GM18909 (cell line): ENCODE measurements at regions not wholly inside any gene's neighbourhood (a gene's known extent, or its start where the extent isn't known, plus 50 kb on each side); places are given as distances from the start of the nearest gene placed in this dataset.
"Not testable (repeated sequence)": the region's sequence is repeated elsewhere in the genome, so short reads cannot be mapped to it uniquely, and the experiment has no call there.

ENCODE experiments used
- ATAC-seq: cut with Tn5 transposase; IDR thresholded peaks from one replicate; pipeline ENCODE4 v1.9.1; 2021; ENCODE audit warnings: mild to moderate bottlenecking; ENCODE audit not compliant: unreplicated experiment, poor library complexity

DNA sequence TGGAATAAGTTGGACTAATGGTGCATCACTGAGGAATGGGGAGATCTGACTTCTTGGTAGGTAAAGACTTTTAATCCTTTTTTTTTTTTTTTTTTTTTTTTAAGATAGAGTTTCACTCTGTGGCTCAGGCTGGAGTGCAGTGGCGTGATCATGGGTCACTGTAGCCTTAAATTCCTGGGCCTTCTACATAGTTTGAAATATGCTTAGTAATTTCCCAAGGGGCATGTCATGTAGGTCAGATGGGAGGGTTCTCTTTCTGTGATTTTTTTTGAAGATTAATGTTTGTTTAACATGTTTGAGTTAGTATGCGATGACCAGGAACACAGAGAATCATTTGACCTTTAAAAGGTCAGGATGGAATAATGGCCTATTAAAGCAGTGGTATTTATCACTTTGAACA, 129.1 kb downstream of the S1PR1 start:
- ATAC-seq = no peak

DNA sequence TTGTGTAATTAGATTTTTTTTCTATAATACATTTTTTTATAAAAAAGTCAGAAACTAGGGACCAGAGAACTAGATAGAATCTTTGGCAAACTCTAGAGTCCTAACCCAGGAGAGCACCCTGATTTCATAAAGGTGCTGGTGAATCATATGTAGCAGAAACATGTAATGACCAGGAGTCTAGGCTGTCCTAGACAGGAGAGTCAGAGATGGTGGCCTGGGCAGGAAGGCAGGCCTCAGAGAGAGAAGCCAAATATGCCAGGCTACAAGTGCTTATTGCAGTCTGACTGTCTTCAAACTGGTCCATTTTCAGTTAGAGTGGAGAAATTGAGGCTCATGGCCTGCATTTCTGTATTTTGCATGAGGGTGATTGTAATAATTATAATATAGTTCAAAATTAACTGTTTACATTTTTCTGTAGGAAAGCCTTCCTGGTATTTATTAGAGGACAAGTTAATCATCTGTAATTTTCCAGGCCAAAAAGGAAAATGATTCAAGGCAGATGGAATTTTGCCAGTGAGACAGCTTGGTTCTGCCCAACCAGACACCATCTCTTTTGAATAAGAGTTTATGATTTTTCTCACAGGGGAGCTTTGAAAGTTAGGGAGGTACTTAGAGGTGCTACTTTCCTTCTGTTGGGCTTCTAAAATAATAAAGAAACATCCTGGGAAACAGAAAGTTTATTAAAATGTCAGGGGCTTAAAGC, 129.8 kb downstream of the S1PR1 start:
- no peak for ATAC-seq

DNA sequence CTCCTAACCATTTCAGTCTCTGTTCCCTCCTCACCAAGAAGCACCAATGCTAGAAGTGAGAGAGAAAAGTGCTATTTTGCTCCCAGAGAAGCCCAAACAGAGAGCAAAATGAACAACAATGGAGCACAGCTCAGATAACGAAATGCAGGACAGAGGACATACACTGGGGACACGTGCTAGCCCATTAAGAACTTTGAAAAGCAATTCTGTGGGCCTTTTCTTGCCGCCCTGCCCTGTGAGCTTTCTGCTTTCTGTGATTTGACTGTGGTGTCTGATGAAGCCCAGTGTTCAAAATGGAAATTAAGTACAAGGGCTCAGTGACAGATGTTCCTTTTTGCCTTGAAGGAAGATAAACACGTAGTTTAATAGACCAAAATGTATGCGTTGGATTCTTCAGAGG, 130.8 kb downstream of the S1PR1 start:
- ATAC-seq = no peak

DNA sequence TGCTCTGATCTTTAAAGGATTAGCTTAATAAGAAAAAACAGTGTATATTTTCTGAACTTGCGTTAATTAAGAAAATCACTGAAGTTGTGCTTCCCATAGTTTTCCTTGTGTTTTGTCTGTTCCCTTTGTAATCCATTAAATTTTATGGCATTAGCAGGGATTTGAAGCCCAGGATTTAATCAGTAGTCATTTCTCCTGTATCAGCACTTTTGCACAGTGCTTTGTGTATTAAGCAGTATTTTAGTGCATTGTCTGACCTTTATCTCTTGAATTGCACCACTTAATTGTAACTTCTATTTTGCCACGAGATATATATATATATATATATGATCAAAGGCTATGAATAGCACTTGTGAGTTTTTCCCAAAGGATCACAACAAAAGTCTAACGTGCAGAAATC, 133.7 kb downstream of the S1PR1 start:
- ATAC-seq = no peak

DNA sequence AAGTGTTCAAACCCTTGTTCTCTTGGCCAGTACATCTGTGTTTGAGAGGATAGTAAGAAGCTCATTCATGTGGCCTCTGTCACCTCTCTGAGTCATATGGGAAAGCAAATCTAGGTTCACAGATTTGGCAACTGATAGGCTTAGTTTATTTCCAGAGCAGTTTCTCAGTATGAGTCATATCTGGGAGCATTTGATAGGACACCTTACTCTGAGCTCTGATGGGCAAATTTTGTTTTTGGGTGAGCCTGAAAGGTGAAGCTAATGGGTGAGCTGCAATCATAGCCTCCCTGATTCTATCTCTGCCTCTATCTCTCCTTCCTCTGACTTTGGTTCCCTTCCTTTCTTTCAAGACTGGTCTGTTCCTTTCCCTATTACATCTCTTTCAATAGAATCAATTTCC, 134.4 kb downstream of the S1PR1 start:
- ATAC-seq = peak; percentile 99

DNA sequence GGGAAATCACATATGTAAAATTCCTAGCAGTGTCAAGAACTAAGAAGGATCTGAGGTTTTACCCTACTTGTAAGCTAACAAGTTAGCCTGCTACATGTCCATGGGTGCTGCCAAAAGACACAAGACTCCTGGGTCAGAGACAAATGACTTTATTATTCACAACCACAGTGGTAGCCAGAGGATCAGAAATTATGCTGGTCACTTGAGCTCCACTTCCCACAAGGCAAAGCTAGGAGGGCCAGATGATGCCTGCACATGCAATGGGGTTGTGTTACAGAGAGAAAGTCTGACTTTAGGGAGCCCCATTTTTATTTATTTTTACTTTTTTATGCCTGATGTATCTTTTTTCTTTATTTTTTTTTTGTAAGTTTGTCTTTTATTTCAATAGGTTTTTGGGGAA, 136.8 kb downstream of the S1PR1 start:
- ATAC-seq = no peak

DNA sequence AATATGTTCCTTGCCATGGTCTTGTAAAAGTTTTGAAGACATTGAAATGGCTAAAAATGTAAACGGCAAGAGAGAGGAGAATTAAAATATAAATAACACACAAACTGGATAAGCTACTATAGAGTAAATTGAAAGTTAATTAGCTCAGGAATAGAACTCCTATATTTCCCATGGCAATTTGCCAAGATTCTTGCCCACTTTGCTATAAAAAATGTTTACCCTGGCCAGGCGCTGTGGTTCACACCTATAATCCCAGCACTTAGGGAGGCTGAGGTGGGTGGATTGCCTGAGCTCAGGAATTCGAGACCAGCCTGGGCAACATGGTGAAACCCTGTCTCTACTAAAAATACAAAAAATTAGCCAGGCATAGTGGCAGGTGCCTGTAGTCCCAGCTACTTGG, 138.6 kb downstream of the S1PR1 start:
- not testable (repeated sequence) for ATAC-seq

DNA sequence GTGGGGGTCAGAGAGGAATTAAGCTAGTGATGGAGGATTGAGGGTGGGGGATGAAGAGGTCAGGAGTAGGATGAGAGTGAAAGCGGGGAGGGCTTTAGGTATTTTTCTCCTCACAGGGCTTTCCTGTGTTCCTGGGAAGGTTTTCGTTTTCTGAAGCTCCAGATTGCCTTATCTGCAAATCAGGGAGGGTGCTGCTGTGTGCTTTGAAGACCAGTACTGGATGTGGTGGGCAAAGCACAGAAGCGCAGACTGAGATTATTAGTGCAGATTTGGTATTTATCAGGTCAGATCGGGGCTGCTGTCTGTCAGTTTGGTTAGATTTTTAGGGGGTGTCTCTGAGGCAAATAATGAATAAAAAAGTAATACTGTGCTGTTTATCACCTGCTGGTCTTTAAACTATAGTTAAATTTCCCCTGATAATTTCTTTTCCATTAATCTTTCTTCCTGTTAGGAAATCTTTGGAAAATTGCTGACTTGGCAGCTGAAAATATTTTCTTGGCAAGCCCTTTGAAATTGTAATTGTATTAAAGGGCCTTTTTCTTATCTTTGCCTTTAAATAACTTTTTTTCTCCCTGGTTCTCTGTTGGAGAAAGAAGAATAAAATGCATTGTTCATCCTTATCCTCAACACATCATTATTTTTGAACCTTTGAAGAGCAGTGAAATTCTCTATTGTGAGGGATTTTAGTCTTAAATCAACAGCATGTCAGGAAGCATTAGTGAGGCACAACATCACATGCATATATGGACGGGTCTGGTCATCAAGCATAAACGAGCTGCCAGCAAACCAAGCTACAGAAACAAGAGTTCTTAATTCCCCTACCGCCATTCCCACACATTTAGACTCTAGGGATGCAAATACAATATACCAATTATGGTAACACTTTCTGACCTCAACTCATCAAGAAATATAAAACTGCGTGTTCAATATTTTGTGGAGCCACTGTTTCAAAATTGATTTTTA, 139.6 kb downstream of the S1PR1 start:
- ATAC-seq = no peak

DNA sequence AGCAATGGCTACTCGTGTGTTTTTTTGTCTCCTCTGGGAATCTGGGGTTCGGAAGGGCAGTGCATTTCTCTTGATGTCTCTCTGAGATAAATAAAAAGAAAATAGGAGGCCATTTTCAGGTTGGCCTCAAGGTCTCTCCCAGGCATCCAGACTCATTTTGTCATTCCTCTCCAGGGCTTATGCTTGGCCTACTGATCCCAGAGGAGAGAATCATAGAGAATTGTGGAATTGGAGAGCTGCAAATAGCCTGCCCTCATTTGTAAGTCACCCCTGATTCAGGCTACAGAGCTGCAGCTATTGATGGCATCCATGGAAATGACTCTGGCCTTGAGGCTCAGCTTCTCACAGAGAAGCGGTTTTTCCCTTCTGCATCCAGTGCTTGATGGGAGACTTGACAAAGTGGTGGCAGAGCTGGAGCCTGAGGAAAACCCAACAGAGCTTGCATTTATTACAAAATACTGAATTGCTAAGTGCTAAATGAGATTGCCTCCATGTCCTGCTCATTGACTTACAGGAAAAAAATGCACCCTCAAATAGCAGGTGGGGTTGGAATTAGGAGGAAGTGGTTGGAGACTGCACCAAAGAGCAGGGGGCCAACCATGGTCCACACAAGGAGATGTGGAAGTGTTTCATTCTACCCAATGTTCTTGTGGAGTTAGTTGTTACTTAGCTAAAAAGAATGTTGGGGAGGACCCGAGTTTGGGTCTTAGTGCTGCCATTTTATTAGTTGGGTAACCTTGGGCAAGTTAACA, 140.4 kb downstream of the S1PR1 start:
- ATAC-seq = no peak

DNA sequence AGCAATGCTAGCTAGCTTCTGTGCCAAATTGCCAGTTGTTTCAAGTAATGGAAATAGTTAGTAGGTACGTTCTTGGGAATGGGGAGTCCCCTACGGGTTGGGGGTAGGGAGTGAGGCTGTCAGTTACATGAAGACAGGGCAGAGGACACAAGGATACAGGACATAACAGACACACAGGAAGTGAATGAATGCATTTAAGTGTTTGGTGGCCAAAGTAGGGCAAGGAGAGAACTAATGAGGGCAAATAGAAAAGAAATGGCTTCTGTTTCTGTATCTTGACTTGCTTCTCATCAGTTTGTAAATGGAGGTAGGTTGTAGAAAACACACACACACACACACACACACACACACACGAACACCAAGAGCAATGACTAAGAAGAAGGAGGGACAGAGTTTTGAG, 142.2 kb downstream of the S1PR1 start:
- ATAC-seq = no peak

DNA sequence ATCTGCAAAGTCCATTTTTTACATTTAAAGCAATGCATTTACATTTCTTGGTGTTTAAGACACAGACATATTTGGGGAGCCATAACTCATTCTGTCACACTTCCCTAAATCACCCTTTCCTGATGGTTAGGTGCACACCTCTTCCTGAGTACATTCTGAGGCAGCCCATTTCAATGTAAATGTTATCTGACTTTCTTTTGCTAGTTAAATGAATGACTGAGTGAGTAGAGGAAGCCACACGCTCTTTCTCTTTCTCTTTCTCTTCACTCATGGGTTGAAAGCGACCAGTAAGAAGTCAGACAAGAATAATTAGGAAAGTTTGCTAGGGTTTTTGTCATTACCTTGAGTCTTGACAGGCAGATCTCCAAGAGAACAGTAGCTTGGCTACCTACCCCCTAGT, 143.1 kb downstream of the S1PR1 start:
- peak; percentile 93 for ATAC-seq

DNA sequence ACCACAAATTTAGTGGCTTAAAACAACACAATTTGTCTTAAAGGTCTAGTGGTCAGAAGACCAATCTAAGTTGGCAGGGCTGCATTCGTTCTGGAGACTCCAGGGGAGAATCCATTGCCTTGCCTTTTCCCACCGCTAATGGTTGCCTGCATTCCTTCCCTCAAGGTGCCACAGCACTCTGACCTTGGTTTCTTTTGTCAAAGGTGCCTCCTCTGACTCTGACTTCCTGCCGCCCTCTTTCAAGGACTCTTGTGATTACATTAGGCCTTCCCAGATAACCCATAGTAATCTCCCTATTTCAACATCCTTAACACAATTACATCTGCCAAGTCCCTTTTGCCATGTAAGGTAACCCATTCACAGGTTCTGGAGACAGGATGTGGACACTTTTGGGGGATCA, 145.3 kb downstream of the S1PR1 start:
- no peak for ATAC-seq

DNA sequence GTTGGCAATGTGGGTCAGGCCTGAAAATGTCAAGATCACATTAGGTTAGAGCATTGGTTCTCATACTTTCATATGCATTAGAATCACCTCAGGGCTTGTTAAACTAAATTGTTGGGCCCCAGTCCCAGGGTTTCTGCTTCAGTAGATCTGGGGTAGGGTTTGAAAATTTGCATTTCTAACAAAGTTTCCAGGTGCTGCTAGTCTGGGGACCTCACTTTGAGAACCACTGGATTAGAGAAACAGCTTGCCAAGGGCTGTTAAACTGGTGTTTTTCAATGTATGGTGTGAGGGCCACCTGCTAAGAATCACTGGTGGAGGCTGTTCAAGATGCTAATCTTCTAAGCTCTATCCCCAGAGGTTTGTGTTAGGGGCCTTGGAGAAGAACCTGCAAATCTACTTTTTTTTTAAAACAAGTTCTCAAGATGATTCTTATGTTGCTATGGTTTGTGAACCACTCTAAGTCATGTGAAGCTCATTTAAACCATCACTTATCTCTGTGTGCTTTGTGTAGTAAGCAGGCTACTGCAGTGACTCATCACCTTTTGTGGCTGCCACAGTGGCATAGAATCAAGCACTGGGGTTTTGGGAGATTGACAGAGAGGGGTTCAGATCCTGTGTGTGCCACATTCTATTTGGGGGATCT, 152.2 kb downstream of the S1PR1 start:
- ATAC-seq = peak; percentile 93

DNA sequence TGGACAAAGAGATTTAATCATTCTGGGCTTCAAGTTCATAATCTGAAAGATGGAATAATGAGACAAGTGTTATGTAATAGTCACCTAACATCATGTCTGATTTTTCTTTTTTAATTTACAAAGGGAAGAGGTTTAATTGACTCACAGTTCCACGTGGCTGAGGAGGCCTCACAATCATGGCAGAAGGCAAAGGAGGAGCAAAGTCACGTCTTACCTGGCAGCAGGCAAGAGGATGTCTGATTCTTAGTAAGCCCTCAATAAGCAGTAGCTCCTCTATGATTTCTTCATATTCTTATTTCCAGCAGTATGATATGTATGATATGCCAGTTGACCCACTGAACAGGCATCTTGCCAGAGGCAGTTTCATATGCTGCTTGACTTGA, 152.7 kb downstream of the S1PR1 start:
- ATAC-seq = no peak

DNA sequence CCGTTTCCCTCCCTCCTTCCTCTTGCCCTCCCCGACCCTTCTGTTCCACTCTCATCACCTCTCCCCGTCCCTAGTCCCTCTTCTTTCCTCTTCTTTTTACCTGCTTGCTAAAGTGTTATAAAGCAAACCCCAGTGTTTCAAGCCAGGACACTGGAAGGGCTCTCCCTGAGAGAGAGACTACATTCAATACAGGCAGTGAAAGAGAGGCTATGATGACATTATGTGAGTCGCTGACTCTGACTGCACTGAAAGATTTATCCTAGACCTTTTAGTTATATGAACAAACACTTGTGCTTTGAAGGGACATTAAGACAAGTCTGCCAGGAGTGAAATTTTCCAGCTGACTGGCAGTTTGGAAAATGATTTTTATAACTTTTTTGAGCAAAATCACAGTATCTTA, 155.7 kb downstream of the S1PR1 start:
- no peak for ATAC-seq

DNA sequence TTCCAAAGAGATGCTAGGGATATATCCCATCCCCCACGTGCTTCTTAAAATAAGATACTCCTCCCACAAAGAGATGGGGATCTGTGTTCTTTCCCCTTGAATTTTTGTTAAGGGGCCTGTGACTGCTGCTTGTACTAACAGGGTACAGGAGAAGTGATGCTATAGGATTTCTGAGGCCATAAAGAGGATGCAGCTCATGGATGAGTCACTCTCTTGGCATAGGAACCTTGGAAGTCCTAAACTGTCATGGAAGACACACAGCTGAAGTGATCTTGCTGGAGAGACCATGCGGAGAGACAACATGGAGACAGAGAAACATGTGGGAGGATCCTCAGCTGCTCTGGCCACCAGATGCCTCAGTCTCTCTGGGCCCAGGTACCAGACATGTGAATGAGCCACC, 157.2 kb downstream of the S1PR1 start:
- no peak for ATAC-seq

DNA sequence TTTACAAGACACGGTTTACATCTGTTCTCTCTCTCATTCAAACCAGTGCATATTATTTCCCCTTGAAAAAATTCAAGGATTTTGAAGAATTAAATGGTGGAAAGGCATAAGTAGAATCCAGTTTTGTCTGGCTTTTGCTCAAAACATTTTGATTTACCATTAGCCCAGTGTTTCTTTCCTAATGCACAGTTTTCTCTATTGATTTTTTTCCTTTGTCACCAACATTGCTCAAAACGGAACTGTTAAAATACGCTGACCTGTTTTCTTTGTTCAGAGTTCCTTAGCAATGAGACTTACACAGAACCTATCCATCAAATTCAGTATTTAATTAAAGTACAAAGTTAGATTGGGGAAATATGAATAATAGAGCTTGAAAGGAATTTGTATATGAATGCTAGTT, 162.4 kb downstream of the S1PR1 start:
- no peak for ATAC-seq

DNA sequence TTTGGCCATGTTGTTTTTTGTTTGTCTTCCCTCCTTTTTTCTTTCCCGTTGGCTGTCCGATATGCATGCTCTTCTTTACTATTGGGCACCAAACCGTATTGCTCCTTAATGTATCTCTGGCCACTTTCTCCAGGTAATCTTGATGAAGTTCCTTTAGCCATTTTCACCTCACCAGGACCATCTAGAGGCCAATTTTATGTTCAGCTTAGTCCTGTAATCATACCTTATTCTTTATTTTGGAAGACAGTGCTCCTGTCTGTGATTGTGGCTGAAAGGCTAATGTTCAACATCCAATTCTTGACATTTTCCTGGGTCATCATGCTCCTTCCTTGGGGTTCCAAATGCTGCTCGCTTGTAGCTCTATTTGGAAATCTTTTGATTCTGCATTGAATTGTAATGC, 169.5 kb downstream of the S1PR1 start:
- no peak for ATAC-seq

DNA sequence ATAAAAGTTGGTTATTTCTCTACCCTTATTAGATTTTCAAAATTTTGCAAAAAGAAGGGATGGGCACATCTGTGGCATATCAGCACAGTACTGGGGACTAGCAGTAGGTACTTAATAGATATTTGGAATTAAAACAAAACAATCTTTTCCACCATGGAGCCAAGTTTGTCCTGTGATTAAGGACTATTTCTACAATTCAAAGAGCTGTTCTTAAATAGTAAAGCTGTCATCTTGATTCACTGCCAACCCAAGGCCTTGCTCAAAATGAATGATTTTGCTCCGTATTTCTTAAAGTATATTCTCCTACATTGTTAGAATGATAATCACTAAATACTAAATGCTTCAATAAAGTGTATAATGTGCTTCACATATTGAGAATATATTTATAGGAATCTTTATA, 169.9 kb downstream of the S1PR1 start:
- no peak for ATAC-seq

DNA sequence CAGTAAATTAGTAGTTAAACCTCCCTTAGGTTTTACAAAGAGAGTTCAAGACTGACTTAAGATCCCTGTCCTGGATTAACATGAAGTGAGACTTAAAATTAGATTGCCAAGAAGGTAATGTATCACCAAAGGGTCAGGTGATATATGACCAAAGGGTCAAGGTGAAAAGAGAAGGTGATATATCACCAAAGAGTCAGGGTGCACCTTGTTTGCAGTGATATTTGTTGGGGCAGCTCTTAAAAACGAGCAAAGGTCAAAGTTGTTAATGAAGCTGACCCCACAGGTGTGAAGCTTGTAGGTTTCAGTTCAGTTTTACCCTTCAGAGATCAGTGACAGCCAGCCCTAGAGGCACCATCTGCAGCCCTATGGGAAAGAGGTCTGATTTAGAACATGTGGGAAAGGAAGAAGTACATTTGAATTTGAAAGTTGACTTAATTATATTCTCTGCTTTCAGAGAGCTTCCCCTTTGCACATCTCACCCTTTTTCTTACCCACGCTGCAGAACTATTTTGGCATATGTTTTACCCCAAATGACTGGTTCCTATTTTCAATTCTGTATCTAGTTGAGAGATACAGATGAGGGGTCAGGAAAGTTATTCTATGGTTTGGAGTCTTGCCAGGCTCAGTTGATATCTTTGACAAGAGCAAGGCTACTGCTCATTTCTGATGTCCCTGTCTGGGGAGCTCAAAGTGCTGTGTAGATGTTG, 170.8 kb downstream of the S1PR1 start:
- peak; percentile 84 for ATAC-seq
